ENCODE measurements at regions not wholly inside any gene's neighbourhood (a gene's known extent, or its start where the extent isn't known, plus 50 kb on each side); places are given as distances from the start of the nearest gene placed in this dataset.

GRCh38 chr13:63336549-63336948 is 1920.9 kb upstream of the PCDH20 start:
- TF ChIP-seq TOX (CRISPR knock-in tag; IDR thresholded peaks at IDR 0.05; ENCODE audit: borderline replicate concordance) (no peak), RARB (CRISPR knock-in tag; IDR thresholded peaks at IDR 0.05) (no peak), ISL1 (CRISPR knock-in tag; IDR thresholded peaks at IDR 0.05) (no peak), ZFP3 (CRISPR knock-in tag; IDR thresholded peaks at IDR 0.05) (no peak), ZNF565 (CRISPR knock-in tag; conservative IDR thresholded peaks at IDR 0.05; ENCODE audit: low read depth) (no peak), POU6F1 (CRISPR knock-in tag; IDR thresholded peaks at IDR 0.05; ENCODE audit: borderline replicate concordance, low read depth) (no peak)
- ATAC-seq = no peak

- ATAC-seq = no peak
- TF ChIP-seq TOX (CRISPR knock-in tag; IDR thresholded peaks at IDR 0.05; ENCODE audit: borderline replicate concordance) = no peak
- no peak for TF ChIP-seq PATZ1 (CRISPR knock-in tag; IDR thresholded peaks at IDR 0.05; ENCODE audit: borderline replicate concordance)
- no peak for TF ChIP-seq GLIS3 (CRISPR knock-in tag; IDR thresholded peaks at IDR 0.05)
- TF ChIP-seq CREB5 (CRISPR knock-in tag; IDR thresholded peaks at IDR 0.05; ENCODE audit: low read depth) = no peak
- no peak for TF ChIP-seq CSRNP3 (CRISPR knock-in tag; IDR thresholded peaks at IDR 0.05)
- no peak for TF ChIP-seq ESRRG (CRISPR knock-in tag; IDR thresholded peaks at IDR 0.05)
- no peak for TF ChIP-seq ZNF8 (CRISPR knock-in tag; IDR thresholded peaks at IDR 0.05)
- TF ChIP-seq TCF4 (CRISPR knock-in tag; IDR thresholded peaks at IDR 0.05; ENCODE audit: borderline replicate concordance) = no peak
- no peak for TF ChIP-seq SNAI2 (CRISPR knock-in tag; IDR thresholded peaks at IDR 0.05)
- TF ChIP-seq ISL1 (CRISPR knock-in tag; IDR thresholded peaks at IDR 0.05) = no peak
- TF ChIP-seq PPARA (CRISPR knock-in tag; IDR thresholded peaks at IDR 0.05; ENCODE audit: borderline replicate concordance) = no peak
- TF ChIP-seq ZNF565 (CRISPR knock-in tag; conservative IDR thresholded peaks at IDR 0.05; ENCODE audit: low read depth) = no peak
These were observed 1911.9 kb upstream of the PCDH20 start for GRCh38 chr13:63327584-63327983.

- TF ChIP-seq PPARA (CRISPR knock-in tag; IDR thresholded peaks at IDR 0.05; ENCODE audit: borderline replicate concordance) (no peak), ZFP30 (CRISPR knock-in tag; IDR thresholded peaks at IDR 0.05) (no peak), POU6F1 (CRISPR knock-in tag; IDR thresholded peaks at IDR 0.05; ENCODE audit: borderline replicate concordance, low read depth) (no peak), TCF4 (CRISPR knock-in tag; IDR thresholded peaks at IDR 0.05; ENCODE audit: borderline replicate concordance) (no peak), SNAI2 (CRISPR knock-in tag; IDR thresholded peaks at IDR 0.05) (no peak)
- ATAC-seq = no peak
These were observed 1907.8 kb upstream of the PCDH20 start for GRCh38 chr13:63323441-63323840.

- TF ChIP-seq ZFP3 (CRISPR knock-in tag; IDR thresholded peaks at IDR 0.05) (no peak), ZNF565 (CRISPR knock-in tag; conservative IDR thresholded peaks at IDR 0.05; ENCODE audit: low read depth) (no peak), PPARA (CRISPR knock-in tag; IDR thresholded peaks at IDR 0.05; ENCODE audit: borderline replicate concordance) (no peak), ARNTL (CRISPR knock-in tag; IDR thresholded peaks at IDR 0.05; ENCODE audit: borderline replicate concordance, low read depth) (no peak)
These were observed 1895.9 kb upstream of the PCDH20 start for GRCh38 chr13:63311587-63311986.

GRCh38 chr13:63308549-63309165 is 1893.0 kb upstream of the PCDH20 start:
- no peak for ATAC-seq
- no peak for TF ChIP-seq ESRRG (CRISPR knock-in tag; IDR thresholded peaks at IDR 0.05)
- no peak for TF ChIP-seq ZNF565 (CRISPR knock-in tag; conservative IDR thresholded peaks at IDR 0.05; ENCODE audit: low read depth)
- no peak for TF ChIP-seq ARNTL (CRISPR knock-in tag; IDR thresholded peaks at IDR 0.05; ENCODE audit: borderline replicate concordance, low read depth)
- TF ChIP-seq TSHZ2 (CRISPR knock-in tag; IDR thresholded peaks at IDR 0.05) = no peak

More at GRCh38 chr13:63311587-63311986, 1895.9 kb upstream of the PCDH20 start:
- ATAC-seq = no peak
